Endothelial cell of umbilical vein (primary cell): ENCODE measurements at regions not wholly inside any gene's neighbourhood (a gene's known extent, or its start where the extent isn't known, plus 50 kb on each side); places are given as distances from the start of the nearest gene placed in this dataset.
"Not testable (repeated sequence)": the region's sequence is repeated elsewhere in the genome, so short reads cannot be mapped to it uniquely, and the experiment has no call there.

Source experiments
- BruUV-seq: library from RNA; stranded (reverse); fragments of 400-500 nt; replicated peaks from 2 replicates; lab custom pipeline; 2021; lab: Mats Ljungman, UMichigan
- CTCF ChIA-PET: fragments of 300-600, 350-600 bp; sonication (Branson Sonifier 250); formaldehyde crosslinking; loops from one replicate; lab custom pipeline; 2021; ENCODE audit warnings: antibody characterized with exemption, inconsistent platforms; lab: Charles Lee
- POLR2A ChIA-PET: fragments of 300-600, 350-600 bp; sonication (Branson Sonifier 250); formaldehyde crosslinking; loops from one replicate; lab custom pipeline; 2021; ENCODE audit warnings: antibody characterized with exemption, inconsistent platforms; lab: Charles Lee
- DNase-seq: peaks from one replicate; pipeline ENCODE4 v3.0.0-alpha.2; 2011; ENCODE audit warnings: low read depth, low spot score
- FAIRE-seq: peaks from 2 replicates; lab custom pipeline; 2011; peaks lifted over from hg19 to GRCh38; lab: Jason Lieb, UNC
- H2AFZ ChIP-seq: 2 replicates; pipeline ENCODE4 v1.6.0; 2012; ENCODE audit warnings: low read depth, low read length, control low read depth, inconsistent platforms
- H3K27ac ChIP-seq: 2 replicates; pipeline ENCODE4 v1.5.1; 2011; ENCODE audit warnings: low read depth, mild to moderate bottlenecking, control low read depth, low read length, moderate library complexity; ENCODE audit not compliant: insufficient read depth
- H3K27me3 ChIP-seq, 2 experiments: 2 replicates each; pipeline versions ENCODE4 v1.6.0 to v1.6.1; 2011; ENCODE audit warnings: low read length in 2 of 2, mixed read lengths in 1 of 2; ENCODE audit not compliant: control insufficient read depth in 2 of 2, insufficient read depth in 2 of 2
- H3K36me3 ChIP-seq, 2 experiments: 2 replicates in 1 of 2; 3 replicates in 1 of 2; pipeline ENCODE4 v1.5.1; 2011; ENCODE audit warnings: low read length in 2 of 2, mild to moderate bottlenecking in 1 of 2, moderate library complexity in 1 of 2; ENCODE audit not compliant: control insufficient read depth in 2 of 2, insufficient read depth in 2 of 2; ENCODE audit errors: extremely low read depth in 1 of 2
- H3K4me1 ChIP-seq: 3 replicates; pipeline ENCODE4 v1.5.1; 2011; ENCODE audit warnings: mild to moderate bottlenecking, low read length; ENCODE audit not compliant: control insufficient read depth, insufficient read depth; ENCODE audit errors: extremely low read depth
- H3K4me2 ChIP-seq: 2 replicates; pipeline ENCODE4 v1.6.1; 2011; ENCODE audit warnings: low read length, control low read depth, mixed read lengths; ENCODE audit not compliant: insufficient read depth
- H3K4me3 ChIP-seq, 3 experiments: fragments of 200-600 bp in 1 of 3; sonication (generic), shearing (Covaris generic) in 1 of 3; replicated peaks in 1 of 3; 2 replicates each; pipeline ENCODE4 v1.5.1; 2011 to 2016; ENCODE audit warnings: control low read depth in 3 of 3, low read length in 3 of 3, mild to moderate bottlenecking in 2 of 3, inconsistent platforms in 1 of 3, low read depth in 1 of 3, moderate library complexity in 1 of 3; ENCODE audit not compliant: insufficient read depth in 1 of 3
- H3K79me2 ChIP-seq: 2 replicates; pipeline ENCODE4 v1.6.0; 2012; ENCODE audit warnings: low read length, inconsistent platforms; ENCODE audit not compliant: control insufficient read depth, insufficient read depth
- H3K9ac ChIP-seq: replicated peaks from 2 replicates; pipeline ENCODE3; 2011; ENCODE audit warnings: low read length, control low read depth; ENCODE audit not compliant: insufficient read depth; ENCODE audit errors: extremely low read depth
- H3K9me1 ChIP-seq: replicated peaks from 3 replicates; pipeline ENCODE4 v1.6.0; 2011; ENCODE audit warnings: mild to moderate bottlenecking, low read length; ENCODE audit not compliant: control insufficient read depth, insufficient read depth; ENCODE audit errors: extremely low read depth
- H3K9me3 ChIP-seq: replicated peaks from 2 replicates; pipeline ENCODE4 v1.5.1; 2012; ENCODE audit warnings: low read length, inconsistent platforms; ENCODE audit not compliant: control insufficient read depth, insufficient read depth
- H4K20me1 ChIP-seq: replicated peaks from 2 replicates; pipeline ENCODE3; 2011; ENCODE audit warnings: mild to moderate bottlenecking, low read length; ENCODE audit not compliant: control insufficient read depth, insufficient read depth; ENCODE audit errors: extremely low read depth
- GATA2 ChIP-seq: IDR thresholded peaks from 2 replicates; pipeline ENCODE4 v1.7.0; 2011; ENCODE audit warnings: low read depth, mild to moderate bottlenecking, moderate library complexity, mixed read lengths, low read length; ENCODE audit not compliant: insufficient read length, insufficient read depth
- JUN ChIP-seq: IDR thresholded peaks from 2 replicates; pipeline ENCODE4 v1.6.1; 2011; ENCODE audit warnings: borderline replicate concordance, low read depth; ENCODE audit not compliant: insufficient read length, insufficient read depth
- POLR2AphosphoS5 ChIP-seq: IDR thresholded peaks from 2 replicates; pipeline ENCODE4 v1.6.1; 2012; ENCODE audit warnings: low read depth, mild to moderate bottlenecking, control low read depth, low read length, moderate library complexity; ENCODE audit not compliant: insufficient read depth
- dilution Hi-C: fragments of 300-500 bp; cut with MboI; formaldehyde crosslinking; loops from one replicate; pipeline ENCODE4 v1.15.0; 2019; ENCODE audit warnings: low sequenced_read_pairs; ENCODE audit not compliant: extremely low pct_ligation_motif_present
- intact Hi-C: fragments of 100-400 bp; cut with micrococcal nuclease; formaldehyde crosslinking; loops from one replicate; pipeline ENCODE4 v1.10.0; 2022

DNA sequence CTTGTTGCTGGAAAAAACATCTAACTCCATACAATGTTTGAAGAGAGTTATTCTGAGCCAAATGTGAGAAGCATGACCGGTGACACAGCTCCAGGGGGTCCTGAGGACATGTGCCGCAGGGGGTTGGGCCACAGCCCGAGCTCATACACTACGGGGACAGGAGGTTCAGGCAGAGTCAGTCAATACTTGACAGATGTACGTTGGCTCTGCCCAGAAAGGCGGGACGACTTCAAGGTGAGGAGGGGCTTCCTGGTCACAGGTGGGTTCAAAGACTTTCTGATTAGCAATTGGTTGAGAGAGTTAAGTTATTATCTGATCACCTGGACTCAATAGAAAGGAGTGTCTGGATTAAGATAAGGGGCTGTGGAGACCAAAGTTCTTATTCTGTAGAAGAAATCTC, 143.8 kb downstream of the NPIPB11 start:
- H3K79me2 ChIP-seq, H4K20me1 ChIP-seq, H3K4me3 ChIP-seq, H3K9ac ChIP-seq, H2AFZ ChIP-seq, H3K9me3 ChIP-seq, intact Hi-C loops, dilution Hi-C loops, H3K4me2 ChIP-seq, H3K36me3 ChIP-seq, CTCF ChIA-PET, FAIRE-seq, POLR2A ChIA-PET, H3K9me1 ChIP-seq, H3K27me3 ChIP-seq, BruUV-seq: not testable (repeated sequence)
- peak; percentile 9 for DNase-seq
- Histone ChIP-seq H3K4me1 (peaks cover 37% of the 10 kb centered on the region), H3K27ac (peak overlapping the region; percentile 93)

DNA sequence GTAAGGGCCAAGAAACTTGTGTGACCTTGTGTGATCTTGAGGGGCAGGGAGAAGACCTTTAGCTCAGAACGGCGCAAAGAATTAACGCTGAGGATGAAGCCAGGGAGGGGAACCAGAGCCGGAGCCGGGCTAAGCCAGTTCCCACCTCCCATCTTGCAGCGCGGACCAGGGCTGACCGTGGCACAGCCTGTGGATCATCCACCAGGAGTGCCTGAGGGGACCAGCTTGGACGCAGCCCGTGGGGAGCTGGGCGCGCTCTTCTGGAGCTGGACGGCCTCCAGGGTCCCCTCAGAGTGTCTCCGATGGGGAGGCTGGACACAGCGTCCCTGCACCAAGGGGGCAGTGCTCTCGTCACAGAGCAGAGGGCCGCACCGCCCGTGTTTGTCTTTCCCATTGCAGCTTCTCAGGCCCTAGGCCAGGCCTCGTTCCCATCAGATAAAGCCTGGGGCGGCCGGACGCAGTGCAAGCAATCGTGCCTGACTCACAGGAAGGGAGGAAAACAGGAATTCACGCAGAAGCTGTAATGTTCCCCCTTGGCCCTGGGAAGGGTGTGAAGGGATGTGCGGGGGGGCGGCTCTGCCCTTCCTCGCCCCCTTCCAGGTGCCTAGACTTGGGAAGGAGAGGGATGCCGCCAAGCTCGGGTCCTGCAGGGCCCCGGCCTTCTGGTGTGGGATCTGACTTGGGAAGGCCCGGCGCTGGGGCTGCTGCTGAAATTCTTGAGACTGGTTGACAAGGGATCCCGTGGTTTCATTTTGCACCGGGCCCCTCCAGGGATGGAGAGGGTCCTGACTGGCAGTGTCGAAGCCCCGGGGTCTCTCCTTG, 144.9 kb downstream of the NPIPB11 start:
- peak; percentile 98 for FAIRE-seq

GRCh38 chr16:29260683-29261426, 145.7 kb downstream of the NPIPB11 start:
- Histone ChIP-seq H3K27ac (peak overlapping the region; percentile 86), H3K9ac (peak overlapping the region; percentile 25), H3K4me1 (peaks cover 30% of the 10 kb centered on the region), H3K4me2 (peak overlapping the region; percentile 14)
- CTCF ChIA-PET = interaction anchor here (0.6 to 1.3 kb wide), 2 partner anchors 145 to 185 kb away, joined by 3 to 8 read pairs; no protein-coding TSS in a partner anchor
- H2AFZ ChIP-seq, H3K36me3 ChIP-seq, H3K9me1 ChIP-seq, BruUV-seq, H3K9me3 ChIP-seq, H3K4me3 ChIP-seq, dilution Hi-C loops, POLR2A ChIA-PET, H4K20me1 ChIP-seq, DNase-seq, H3K27me3 ChIP-seq, H3K79me2 ChIP-seq, intact Hi-C loops: not testable (repeated sequence)
- FAIRE-seq = peak; percentile 58

More for the DNA sequence above, 144.9 kb downstream of the NPIPB11 start:
- H3K9me3 ChIP-seq, H3K27me3 ChIP-seq, POLR2A ChIA-PET, dilution Hi-C loops, H2AFZ ChIP-seq, H4K20me1 ChIP-seq, intact Hi-C loops, H3K4me3 ChIP-seq, H3K79me2 ChIP-seq, H3K9me1 ChIP-seq, H3K36me3 ChIP-seq: not testable (repeated sequence)
- peaks cover 30% of the 10 kb centered on the region for H3K4me1 ChIP-seq
- peak; percentile 77 for DNase-seq
- CTCF ChIA-PET = interaction anchor here (0.6 to 1.3 kb wide), 2 partner anchors 146 to 184 kb away, joined by 3 to 8 read pairs; no protein-coding TSS in a partner anchor
- peak overlapping the region; percentile 93 for H3K27ac ChIP-seq
- H3K9ac ChIP-seq = peak overlapping the region; percentile 25
- TSS peak; percentile 23 for BruUV-seq
- H3K4me2 ChIP-seq = peak overlapping the region; percentile 33
- TF ChIP-seq POLR2AphosphoS5 (peak; percentile 55), GATA2 (peak; percentile 79), JUN (peak; percentile 9)
